ENCODE measurements at regions not wholly inside any gene's neighbourhood (a gene's known extent, or its start where the extent isn't known, plus 50 kb on each side); places are given as distances from the start of the nearest gene placed in this dataset.

- TF ChIP-seq POLR2A (IDR thresholded peaks at IDR 0.05) = no peak
- no peak for TF ChIP-seq CTCF (IDR thresholded peaks at IDR 0.05 in 4 of 5, conservative IDR thresholded peaks at IDR 0.05 in 1 of 5)
These were observed 266.1 kb downstream of the MN1 start for GRCh38 chr22:27535452-27535851.

All from gastrocnemius medialis (tissue), 4 donors.